Stimulated activated CD8-positive, alpha-beta memory T cell treated with anti-CD3 and anti-CD28 coated beads, Interleukin-4, amount 100 ng/mL, for 1 hour (primary cell): ENCODE measurements at regions not wholly inside any gene's neighbourhood (a gene's known extent, or its start where the extent isn't known, plus 50 kb on each side); places are given as distances from the start of the nearest gene placed in this dataset.
"Not testable (repeated sequence)": the region's sequence is repeated elsewhere in the genome, so short reads cannot be mapped to it uniquely, and the experiment has no call there.

Source experiments
- DNase-seq, 2 donors: peaks; one replicate each; pipeline ENCODE4 v3.0.0-alpha.2; 2020; ENCODE audit warnings: low read depth in 2 of 2, low spot score in 1 of 2

- DNase-seq, result no peak
These were observed 492.6 kb upstream of the TBL1XR1 start for GRCh38 chr3:177689869-177690268.

GRCh38 chr3:177690306-177690705, 493.0 kb upstream of the TBL1XR1 start:
- no peak for DNase-seq

DNA sequence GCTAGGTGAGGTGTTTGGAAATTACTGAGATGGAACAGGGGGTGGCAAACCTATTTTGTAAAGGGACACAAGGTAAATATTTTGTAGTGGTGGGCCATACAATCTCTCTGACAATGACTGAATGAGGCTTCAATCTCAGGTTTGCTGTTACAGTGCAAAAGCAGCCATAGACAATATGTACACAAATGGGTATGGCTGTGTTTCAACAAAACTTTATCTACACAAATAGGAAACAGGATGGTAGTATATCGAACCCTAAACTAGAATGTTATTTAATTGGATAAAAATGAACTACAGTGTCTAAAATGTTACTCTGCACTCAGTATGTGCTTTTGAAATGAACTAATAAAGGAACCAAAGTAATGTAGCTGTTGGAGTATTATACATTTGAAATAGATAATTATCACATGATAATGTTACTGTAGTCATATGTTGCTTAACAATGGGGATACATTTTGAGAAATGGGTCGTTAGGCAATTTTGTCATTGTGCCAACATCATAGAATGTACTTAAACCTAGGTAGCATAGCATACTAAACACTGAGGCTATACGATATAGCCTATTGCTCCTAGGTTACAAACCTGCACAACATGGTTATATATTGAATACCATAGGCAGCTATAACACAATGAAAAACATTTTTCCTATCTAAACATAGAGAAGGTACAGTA, 495.2 kb upstream of the TBL1XR1 start:
- DNase-seq, result no peak

GRCh38 chr3:177693616-177694264, 496.5 kb upstream of the TBL1XR1 start:
- no peak for DNase-seq

DNA sequence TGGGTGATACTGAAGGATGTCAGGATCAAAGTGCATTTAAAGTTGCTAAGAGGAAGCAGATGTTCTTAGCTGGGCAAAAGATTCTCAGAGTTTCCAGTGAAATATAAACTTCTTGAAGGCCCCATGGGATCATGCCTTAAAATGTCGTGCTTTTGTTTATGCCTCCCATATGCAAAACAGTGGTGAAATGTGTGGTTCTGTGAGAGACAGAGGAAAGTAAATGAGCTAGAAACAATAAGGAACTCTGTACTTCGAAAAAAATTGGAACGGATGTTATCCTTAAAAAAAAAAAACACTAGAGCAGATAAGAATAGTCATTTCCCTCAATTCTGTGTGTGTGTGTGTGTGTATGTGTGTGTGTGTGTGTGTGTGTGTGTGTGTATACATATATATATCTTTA, 497.0 kb upstream of the TBL1XR1 start:
- DNase-seq, result no peak

GRCh38 chr3:177694951-177695350, 497.7 kb upstream of the TBL1XR1 start:
- no peak for DNase-seq

DNA sequence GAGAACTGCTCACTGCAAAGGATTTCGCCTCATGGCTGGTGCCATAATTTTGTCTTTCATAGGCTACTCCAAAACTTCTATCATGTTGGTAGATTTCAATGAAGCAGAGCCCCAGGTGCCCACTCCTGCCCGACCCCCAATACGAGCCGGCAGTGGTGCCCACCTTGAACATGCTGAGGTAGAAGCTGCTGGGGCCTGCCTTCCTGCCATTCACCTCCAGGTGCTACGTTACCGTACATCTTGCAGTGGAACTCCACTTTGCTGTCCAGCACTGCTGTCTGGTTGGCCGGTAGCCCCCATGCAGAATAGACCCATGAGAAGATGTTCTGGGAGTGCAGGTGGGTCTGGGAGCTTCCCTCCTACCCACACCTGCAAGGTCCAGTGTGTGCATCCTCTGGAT, 502.8 kb upstream of the TBL1XR1 start:
- DNase-seq, result no peak

DNA sequence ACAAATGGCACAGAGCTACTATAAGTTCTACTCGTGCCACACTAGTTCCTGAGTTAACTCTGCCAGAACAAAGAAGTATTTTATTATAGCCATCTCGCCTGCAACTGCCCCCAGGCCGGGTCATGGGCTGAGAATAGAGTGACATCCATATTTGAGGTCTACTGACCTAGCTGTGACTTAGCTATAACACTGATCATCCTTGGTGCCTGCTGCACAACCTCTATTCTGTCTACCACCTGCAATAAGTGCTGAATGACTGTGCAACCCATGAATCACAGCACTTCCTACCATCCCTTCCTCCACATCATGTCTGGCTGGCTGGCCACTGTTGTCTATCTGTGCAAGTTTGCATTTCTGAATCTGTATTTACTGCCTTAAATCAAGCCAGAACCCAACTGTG, 506.5 kb upstream of the TBL1XR1 start:
- DNase-seq, result no peak

GRCh38 chr3:177705976-177706823, 508.9 kb upstream of the TBL1XR1 start:
- DNase-seq, result no peak

DNA sequence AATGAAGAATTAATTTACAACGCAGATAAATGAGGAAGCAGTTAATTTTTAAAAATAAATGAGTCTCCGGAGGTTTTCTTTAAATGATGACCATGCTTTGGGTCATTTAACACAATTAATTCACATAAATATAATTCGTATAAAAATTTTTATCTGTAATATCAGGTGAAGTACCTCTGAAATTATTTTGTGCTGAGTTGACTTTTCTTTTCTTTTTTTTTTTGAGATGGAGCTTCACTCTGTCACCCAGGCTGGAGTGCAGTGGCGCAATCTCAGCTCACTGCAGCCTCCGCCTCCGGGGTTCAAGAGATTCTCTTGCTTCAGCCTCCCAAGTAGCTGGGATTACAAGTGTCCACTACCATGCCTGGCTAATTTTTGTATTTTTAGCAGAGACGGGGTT, 512.2 kb upstream of the TBL1XR1 start:
- DNase-seq, result not testable (repeated sequence)

GRCh38 chr3:177710506-177710905, 513.2 kb upstream of the TBL1XR1 start:
- no peak for DNase-seq

DNA sequence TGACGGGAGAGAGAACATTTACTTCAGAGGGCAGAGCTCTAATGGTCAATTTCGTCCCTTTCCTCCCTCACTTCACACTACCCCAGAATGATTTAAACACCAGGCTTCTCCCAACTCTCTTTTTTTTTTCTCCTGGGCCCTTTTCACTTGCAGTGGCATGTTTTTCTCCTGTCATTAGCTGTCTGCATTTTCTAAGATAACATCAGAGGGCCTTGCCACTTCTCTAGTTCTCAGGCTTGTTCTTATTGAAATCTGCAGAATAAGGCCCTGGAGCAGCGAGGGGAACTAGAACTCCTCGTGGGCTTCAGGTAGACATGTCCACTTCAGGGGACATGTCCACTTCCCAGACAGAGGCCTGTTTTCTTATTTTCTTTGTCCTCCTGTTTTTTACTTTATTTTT, 514.4 kb upstream of the TBL1XR1 start:
- DNase-seq, result no peak

- DNase-seq, result no peak
These were observed 516.9 kb upstream of the TBL1XR1 start for GRCh38 chr3:177713928-177714900.

DNA sequence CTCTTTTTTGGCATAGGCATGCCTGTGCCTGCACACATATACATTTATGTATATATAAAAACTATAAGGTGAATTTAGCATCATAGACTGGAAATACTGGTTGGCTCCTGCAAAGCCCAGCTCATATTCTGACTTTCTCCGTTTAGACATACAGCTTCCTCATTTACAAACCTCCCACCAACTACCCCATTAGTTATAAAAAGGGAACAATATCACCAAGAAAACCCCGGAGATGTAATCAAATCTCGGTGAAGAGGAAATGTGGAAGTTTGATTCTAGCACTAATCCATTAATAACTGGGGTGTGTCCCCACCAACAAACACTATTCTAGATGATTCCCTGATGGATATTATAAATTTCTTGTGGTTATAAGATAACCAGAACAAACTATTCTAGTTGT, 517.7 kb upstream of the TBL1XR1 start:
- DNase-seq, result no peak

DNA sequence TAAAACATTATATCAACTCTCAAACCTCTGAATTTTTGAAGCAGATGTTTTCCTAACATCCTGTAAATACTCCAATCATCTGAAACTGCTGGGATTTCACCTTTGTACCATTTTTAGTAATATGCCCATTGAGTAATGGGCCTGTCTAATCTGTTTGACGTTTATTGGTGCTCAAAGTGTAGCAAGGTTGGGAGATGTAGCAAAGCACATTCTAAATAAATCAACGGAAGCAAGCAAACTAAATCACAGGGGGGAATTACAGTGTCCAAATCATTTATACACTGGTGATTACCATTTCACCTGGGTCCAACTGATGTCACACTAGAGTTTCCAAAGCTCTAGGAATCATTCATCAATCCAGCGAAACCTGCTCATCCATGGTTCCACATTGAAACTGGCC, 518.7 kb upstream of the TBL1XR1 start:
- no peak for DNase-seq

GRCh38 chr3:177720927-177721326, 523.6 kb upstream of the TBL1XR1 start:
- DNase-seq, result not testable (repeated sequence)

DNA sequence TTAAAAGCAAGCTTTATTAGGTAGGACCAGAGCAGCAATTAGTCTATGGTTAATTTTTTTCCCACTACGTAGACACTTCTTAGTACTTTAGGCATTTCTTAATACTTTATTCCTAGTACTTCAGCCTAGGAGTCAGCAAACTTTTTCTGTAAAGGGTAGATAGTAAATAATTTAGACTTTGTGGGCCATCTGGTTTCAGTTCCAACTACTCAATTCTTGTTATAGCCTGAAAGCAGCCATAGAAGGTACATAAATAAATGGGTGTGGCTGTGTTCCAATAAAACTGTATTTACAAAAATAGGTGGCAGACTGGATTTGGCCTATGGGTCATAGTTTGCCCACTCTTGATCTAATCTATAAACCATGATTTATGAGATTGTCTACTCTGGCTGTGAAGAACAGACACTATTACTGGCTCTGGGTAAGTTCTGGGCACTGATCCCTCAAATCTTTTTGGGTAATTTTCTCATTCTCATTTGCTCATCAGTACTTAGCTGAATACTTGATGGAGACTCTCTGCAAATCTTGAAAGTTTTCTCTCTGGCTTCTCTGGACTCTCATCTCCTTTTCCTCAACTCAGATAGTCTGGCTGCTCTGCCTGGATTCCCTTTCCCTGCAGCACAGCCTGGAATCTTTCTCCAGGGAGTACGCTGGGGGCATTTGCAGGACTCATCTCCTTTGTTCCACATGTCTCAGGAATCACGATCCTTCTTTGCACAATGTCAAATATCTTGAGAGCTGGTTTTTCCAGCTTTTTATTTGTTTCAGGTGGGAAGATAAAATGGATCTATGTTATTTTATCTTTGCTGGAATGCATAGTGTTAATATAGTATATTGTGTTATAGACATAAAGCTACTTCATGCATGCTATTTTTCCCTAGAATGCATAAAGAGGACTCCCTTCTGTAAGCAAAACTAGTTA, 524.8 kb upstream of the TBL1XR1 start:
- DNase-seq, result no peak

DNA sequence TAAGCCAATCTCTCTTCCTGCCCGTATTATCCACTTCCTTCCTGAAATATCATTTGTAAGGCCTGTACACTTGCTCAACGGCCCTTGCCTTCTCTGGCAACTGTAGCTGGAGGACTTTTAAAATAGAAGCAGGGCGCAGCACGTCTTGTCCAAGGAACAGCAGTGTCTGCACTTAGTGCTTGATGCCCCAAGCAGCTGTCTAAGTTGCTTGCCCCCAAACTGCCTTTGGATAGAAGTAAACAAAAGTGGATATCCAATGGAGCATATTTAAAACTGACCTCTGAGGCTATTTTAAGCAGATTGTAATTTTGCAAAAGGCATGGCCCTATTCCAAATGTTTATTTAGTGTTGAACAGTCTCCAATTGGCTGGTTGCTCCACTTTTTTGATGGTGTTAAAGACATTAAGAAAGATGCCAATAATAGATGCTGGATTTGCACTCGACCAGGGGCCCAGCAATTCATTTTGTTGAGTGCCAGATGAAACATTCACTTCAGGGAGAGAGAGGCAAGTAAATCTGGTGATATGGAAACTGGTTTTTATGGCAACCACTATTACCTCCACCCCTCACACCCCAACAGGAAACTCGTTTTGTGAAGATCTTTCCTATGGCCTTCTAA, 526.8 kb upstream of the TBL1XR1 start:
- no peak for DNase-seq

GRCh38 chr3:177725165-177725564, 527.9 kb upstream of the TBL1XR1 start:
- DNase-seq, result no peak
